ENCODE measurements at regions not wholly inside any gene's neighbourhood (a gene's known extent, or its start where the extent isn't known, plus 50 kb on each side); places are given as distances from the start of the nearest gene placed in this dataset.

- TF ChIP-seq EZH2 (IDR thresholded peaks at IDR 0.05; ENCODE audit: low read length, missing control alignments): no peak
- TF ChIP-seq, protein P1, sequence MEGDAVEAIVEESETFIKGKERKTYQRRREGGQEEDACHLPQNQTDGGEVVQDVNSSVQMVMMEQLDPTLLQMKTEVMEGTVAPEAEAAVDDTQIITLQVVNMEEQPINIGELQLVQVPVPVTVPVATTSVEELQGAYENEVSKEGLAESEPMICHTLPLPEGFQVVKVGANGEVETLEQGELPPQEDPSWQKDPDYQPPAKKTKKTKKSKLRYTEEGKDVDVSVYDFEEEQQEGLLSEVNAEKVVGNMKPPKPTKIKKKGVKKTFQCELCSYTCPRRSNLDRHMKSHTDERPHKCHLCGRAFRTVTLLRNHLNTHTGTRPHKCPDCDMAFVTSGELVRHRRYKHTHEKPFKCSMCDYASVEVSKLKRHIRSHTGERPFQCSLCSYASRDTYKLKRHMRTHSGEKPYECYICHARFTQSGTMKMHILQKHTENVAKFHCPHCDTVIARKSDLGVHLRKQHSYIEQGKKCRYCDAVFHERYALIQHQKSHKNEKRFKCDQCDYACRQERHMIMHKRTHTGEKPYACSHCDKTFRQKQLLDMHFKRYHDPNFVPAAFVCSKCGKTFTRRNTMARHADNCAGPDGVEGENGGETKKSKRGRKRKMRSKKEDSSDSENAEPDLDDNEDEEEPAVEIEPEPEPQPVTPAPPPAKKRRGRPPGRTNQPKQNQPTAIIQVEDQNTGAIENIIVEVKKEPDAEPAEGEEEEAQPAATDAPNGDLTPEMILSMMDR (conservative IDR thresholded peaks at IDR 0.05 in 1 of 2, IDR thresholded peaks at IDR 0.05 in 1 of 2; ENCODE audit: low read depth in 1 of 2, low read length in 2 of 2): no peak
These were observed 526.7 kb downstream of the RIT2 start for GRCh38 chr18:42588786-42589185.

Data from fibroblast of lung (primary cell).